ENCODE measurements at regions not wholly inside any gene's neighbourhood (a gene's known extent, or its start where the extent isn't known, plus 50 kb on each side); places are given as distances from the start of the nearest gene placed in this dataset.
"Not testable (repeated sequence)": the region's sequence is repeated elsewhere in the genome, so short reads cannot be mapped to it uniquely, and the experiment has no call there.

DNA sequence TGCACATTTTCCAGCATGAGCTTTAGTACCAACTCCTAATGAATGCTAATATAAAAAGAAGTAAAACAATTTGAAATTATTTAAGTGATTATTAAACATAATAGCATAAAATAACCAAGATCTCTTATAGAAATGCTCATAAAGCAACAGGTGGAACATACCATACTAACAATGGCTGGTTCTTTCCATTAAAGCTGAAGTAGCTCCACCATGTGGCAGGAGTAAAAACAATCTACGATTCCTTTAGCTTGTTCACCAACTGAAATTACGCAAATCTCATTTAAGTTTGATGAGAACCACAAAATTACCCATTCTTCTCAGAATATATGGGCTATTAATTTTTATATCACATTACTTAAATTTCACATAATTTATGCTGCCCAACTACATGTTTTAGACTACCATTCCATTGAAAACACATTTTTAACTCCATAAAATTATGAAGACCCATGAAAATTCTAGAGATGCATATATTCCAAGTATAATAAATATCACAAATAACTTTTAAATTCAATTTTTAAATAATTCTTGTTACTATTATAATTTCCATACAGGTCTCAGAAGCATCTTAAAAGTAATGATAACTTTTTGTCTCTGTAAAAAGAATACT lies 213.6 kb downstream of the DAD1 start:
- Histone ChIP-seq H3K27ac (no peak overlapping the region), H3K27me3 (no peaks in the 10 kb centered on the region), H3K4me3 (replicated peaks in 1 of 3) (no peak overlapping the region), H3K9me3 (no peaks in the 10 kb centered on the region), H3K36me3 (no peaks in the 10 kb centered on the region), H3K4me1 (peaks cover 7 to 11% of the 10 kb centered on the region in 2 donors)
- WGBS, 2 donors = 4 to 6% methylated on average over 2 of the region's 2 CpGs
- TF ChIP-seq, protein P1, sequence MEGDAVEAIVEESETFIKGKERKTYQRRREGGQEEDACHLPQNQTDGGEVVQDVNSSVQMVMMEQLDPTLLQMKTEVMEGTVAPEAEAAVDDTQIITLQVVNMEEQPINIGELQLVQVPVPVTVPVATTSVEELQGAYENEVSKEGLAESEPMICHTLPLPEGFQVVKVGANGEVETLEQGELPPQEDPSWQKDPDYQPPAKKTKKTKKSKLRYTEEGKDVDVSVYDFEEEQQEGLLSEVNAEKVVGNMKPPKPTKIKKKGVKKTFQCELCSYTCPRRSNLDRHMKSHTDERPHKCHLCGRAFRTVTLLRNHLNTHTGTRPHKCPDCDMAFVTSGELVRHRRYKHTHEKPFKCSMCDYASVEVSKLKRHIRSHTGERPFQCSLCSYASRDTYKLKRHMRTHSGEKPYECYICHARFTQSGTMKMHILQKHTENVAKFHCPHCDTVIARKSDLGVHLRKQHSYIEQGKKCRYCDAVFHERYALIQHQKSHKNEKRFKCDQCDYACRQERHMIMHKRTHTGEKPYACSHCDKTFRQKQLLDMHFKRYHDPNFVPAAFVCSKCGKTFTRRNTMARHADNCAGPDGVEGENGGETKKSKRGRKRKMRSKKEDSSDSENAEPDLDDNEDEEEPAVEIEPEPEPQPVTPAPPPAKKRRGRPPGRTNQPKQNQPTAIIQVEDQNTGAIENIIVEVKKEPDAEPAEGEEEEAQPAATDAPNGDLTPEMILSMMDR (IDR thresholded peaks at IDR 0.05) = peak; percentile 12 to 76 (median 48)
- TF ChIP-seq POLR2A (IDR thresholded peaks at IDR 0.05) = no peak
- intact Hi-C loops (cut with DNase I) = no loop called here
- no peak for DNase-seq

DNA sequence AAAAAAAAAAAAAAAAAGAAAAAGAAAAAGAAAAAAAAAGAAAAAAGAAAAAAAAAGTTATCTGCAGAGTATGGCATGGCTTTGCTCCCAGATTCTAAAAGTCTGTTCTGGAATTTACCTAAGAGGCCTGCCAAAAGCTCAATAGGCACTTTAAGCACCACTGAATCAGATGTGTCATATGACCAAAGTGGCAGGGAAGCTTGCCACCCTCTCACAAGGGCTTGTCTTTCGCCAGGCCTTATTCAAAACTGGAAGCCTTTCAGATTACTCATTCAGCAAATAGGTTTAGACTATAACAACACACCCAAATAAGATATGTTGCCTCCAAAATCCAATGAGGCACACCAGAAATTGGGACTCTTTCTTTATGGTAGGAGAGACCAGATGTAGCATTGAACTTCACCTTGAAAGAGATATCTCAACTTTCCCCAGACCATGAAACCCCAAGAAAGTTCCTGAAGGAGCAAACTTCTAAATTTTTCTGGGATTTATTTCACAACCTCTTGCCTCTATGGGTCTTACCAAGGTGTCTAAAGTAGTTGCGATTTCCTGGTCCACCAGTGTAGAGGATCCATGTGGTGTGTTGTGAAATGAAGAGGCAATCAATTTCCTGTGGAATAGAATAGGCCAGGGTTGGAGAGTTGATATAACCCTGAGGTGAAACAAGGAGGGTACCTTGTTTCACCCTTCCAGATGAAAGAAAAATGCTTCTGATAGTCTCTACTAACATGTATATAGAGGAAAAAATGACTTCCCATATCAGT lies 218.8 kb downstream of the DAD1 start:
- no peak overlapping the region for H3K4me3 ChIP-seq (replicated peaks in 1 of 3)
- peak; percentile 91 to 92 for DNase-seq
- H3K27me3 ChIP-seq = no peaks in the 10 kb centered on the region
- H3K4me1 ChIP-seq = peaks cover 15 to 22% of the 10 kb centered on the region in 2 donors
- H3K36me3 ChIP-seq = no peaks in the 10 kb centered on the region
- intact Hi-C loops (cut with DNase I) = no loop called here
- H3K9me3 ChIP-seq = no peaks in the 10 kb centered on the region
- WGBS, 2 donors = 62 to 68% methylated on average over 2 of the region's 2 CpGs
- H3K27ac ChIP-seq = peak overlapping the region; percentile 87 to 95 (median 90)
- TF ChIP-seq POLR2A (IDR thresholded peaks at IDR 0.05) = no peak
- TF ChIP-seq, protein P1 (IDR thresholded peaks at IDR 0.05) = no peak

DNA sequence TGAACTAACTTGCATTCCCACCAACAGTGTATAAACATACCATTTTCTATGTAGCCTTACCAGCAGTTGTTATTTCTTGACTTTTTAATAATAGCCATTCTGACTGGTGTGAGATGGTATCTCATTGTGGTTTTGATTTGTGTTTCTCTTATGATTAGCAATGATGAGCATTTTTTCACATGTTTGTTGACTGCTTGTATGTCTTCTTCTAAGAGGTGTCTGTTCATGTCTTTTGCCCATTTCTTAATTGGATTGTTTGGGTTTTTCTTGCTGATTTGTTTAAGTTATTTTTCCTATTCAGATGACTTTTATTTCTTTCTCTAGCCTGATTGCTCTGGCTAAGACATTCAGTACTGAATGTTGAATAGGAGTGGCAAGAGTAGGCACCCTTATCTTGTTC lies 230.3 kb downstream of the DAD1 start:
- Histone ChIP-seq H3K9me3 (no peaks in the 10 kb centered on the region), H3K27ac (no peak overlapping the region), H3K4me1 (no peaks in the 10 kb centered on the region), H3K36me3 (no peaks in the 10 kb centered on the region), H3K27me3 (no peaks in the 10 kb centered on the region), H3K4me3 (replicated peaks in 1 of 3) (no peak overlapping the region)
- DNase-seq = no peak
- TF ChIP-seq, protein P1 (IDR thresholded peaks at IDR 0.05) = no peak
- TF ChIP-seq POLR2A (IDR thresholded peaks at IDR 0.05) = no peak
- intact Hi-C loops (cut with DNase I) = no loop called here

DNA sequence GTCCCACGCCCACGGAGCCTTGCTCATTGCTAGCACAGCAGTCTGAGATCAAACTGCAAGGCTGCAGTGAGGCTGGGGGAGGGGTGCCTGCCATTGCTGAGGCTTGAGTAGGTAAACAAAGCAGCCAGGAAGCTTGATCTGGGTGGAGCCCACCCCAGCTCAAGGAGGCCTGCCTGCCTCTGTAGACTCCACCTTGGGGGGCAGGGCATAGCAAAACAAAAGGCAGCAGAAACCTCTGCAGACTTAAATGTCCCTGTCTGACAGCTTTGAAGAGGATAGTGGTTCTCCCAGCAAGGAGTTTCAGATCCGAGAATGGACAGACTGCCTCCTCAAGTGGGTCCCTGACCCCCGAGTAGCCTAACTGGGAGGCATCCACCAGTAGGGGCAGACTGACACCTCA lies 239.7 kb downstream of the DAD1 start:
- H3K36me3 ChIP-seq; H3K27ac ChIP-seq; H3K27me3 ChIP-seq; DNase-seq; H3K4me1 ChIP-seq; intact Hi-C loops (cut with DNase I); H3K9me3 ChIP-seq; H3K4me3 ChIP-seq (replicated peaks in 1 of 3): not testable (repeated sequence)
- WGBS, 2 donors = 59 to 72% methylated on average over 2 to 3 of the region's 4 CpGs

DNA sequence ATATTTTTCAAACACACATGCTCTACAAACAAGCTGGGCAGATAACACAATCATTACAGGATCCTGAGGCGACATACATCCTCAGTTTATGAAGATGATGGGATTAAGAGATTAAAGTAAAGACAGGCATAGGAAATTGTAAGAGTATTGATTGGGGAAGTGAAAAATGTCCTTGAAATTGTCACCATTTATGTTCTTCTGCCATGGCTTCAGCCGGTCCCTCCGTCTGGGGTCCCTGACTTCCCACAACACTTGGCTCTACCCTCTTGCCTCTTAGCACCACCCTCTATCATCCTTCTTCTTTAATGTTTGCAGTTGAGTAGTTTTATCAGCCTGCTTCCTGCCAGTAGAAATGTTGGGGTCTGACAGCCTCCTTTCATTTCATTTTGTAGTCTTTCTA lies 244.4 kb downstream of the DAD1 start:
- H3K4me3 ChIP-seq (replicated peaks in 1 of 3) = no peak overlapping the region
- H3K27me3 ChIP-seq = no peaks in the 10 kb centered on the region
- no peak for DNase-seq
- no peak overlapping the region for H3K27ac ChIP-seq
- intact Hi-C loops (cut with DNase I) = no loop called here
- H3K36me3 ChIP-seq = no peaks in the 10 kb centered on the region
- TF ChIP-seq POLR2A (IDR thresholded peaks at IDR 0.05) = no peak
- TF ChIP-seq, protein P1 (IDR thresholded peaks at IDR 0.05) = no peak
- 85 to 94% methylated on average over 3 of the region's 3 CpGs for WGBS, 2 donors
- H3K9me3 ChIP-seq = no peaks in the 10 kb centered on the region
- H3K4me1 ChIP-seq = peaks cover 0 to 2% of the 10 kb centered on the region in 2 donors

DNA sequence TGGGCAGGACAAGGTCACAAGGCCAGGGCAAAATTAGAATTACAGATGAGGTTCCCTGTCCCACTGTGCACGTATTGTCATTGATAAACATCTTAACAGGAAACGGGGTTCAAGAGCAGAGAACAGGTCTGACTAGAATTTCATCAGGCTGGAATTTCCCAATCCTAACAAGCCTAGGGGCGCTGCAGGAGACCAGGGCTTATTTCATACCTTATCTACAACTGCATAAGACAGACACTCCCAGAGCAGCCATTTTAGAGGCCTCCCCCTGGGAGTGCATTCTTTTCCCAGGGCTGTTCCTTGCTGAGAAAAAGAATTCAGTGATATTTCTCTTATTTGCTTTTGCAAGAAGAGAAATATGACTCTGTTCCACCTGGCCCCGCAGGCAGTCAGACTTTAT lies 244.8 kb downstream of the DAD1 start:
- H3K4me1 ChIP-seq; intact Hi-C loops (cut with DNase I); H3K36me3 ChIP-seq; H3K9me3 ChIP-seq; H3K4me3 ChIP-seq (replicated peaks in 1 of 3); DNase-seq; H3K27me3 ChIP-seq; H3K27ac ChIP-seq: not testable (repeated sequence)
- 77 to 85% methylated on average over 4 of the region's 4 CpGs for WGBS, 2 donors
